Activated CD4-positive, CD25-positive, alpha-beta regulatory T cell treated with anti-CD3 and anti-CD28 coated beads, Interleukin-2, amount 50 U/mL, for 16 hours (primary cell): ENCODE measurements at regions not wholly inside any gene's neighbourhood (a gene's known extent, or its start where the extent isn't known, plus 50 kb on each side); places are given as distances from the start of the nearest gene placed in this dataset.
"Not testable (repeated sequence)": the region's sequence is repeated elsewhere in the genome, so short reads cannot be mapped to it uniquely, and the experiment has no call there.

Source experiments
- DNase-seq: peaks from one replicate; pipeline ENCODE4 v3.0.0-alpha.2; 2020; ENCODE audit warnings: low read depth, low spot score

DNA sequence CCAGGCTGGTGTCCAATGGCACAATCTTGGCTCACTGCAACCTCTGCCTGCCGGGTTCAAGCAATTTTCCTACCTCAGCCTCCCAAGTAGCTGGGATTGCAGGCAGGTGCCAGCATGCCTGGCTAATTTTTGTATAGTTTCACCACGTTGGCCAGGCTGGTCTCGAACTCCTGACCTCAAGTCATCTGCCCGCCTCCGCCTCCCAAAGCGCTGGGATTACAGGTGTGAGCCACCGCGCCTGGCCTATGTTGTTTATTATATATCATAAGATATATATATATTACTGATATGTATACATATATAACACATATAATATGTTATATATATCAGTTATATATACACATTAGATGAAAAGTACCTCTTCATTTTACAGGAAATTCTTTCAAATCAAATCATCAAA lies 914.7 kb downstream of the FOXD4L5 start:
- DNase-seq: not testable (repeated sequence)

- not testable (repeated sequence) for DNase-seq
These were observed 915.4 kb downstream of the FOXD4L5 start for GRCh38 chr9:64369644-64370043.

- peak; percentile 58 for DNase-seq
These were observed 915.9 kb downstream of the FOXD4L5 start for GRCh38 chr9:64369114-64369513.

DNA sequence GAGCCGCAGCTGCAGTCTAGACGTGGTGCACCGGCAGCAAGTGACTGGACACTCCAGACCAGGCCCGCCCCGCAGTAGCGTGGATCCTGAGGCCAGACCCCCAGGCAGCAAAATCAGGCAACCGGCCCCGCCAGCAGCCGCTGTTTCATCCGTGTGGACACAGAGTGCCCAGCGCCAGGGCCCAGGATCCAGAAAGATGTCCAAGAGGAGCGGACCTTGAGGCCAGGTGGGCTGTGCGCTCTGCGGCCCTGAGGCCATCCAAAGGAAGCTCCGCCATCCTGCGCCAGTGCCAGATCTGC lies 916.4 kb downstream of the FOXD4L5 start:
- not testable (repeated sequence) for DNase-seq

DNA sequence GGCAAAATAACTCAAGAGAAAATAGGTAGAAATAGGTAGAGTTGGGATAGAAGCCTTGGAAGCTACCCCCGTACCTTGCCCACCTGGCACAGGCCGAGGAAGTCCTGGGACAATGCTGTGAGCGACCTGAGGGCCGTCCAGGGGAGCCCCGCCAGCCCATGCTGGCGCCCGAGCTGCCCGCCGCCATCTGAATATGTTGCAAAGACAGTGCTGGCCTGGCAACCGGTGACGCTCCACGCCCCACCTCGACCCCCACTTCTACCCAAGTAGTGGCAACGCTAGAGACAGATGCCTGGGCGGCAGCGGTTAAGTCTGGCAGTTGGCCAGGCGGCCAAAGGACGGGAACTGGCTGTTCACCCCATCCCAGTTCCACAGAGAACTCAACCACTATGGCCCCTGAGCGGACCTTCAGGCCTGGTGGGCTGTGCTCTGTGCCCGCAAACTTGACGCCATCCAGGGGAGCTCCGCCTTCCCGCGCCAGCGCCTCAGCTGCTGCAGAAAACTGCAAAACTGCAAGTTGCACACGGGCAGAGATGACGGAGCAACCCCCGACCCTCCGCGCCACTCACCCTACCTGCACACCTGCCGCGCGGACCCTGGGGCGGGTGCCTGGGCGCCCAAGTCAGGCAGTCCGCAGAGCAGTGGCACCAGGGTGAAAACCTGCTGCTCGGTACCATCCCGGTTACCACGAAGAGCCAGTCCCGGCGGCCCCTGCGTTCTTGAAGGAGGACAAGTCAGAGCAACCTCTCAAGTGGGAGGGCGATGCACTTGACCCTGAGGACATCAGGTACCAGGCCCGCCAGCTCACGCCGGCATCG lies 917.0 kb downstream of the FOXD4L5 start:
- not testable (repeated sequence) for DNase-seq
